ENCODE measurements at regions not wholly inside any gene's neighbourhood (a gene's known extent, or its start where the extent isn't known, plus 50 kb on each side); places are given as distances from the start of the nearest gene placed in this dataset.
"Not testable (repeated sequence)": the region's sequence is repeated elsewhere in the genome, so short reads cannot be mapped to it uniquely, and the experiment has no call there.

DNA sequence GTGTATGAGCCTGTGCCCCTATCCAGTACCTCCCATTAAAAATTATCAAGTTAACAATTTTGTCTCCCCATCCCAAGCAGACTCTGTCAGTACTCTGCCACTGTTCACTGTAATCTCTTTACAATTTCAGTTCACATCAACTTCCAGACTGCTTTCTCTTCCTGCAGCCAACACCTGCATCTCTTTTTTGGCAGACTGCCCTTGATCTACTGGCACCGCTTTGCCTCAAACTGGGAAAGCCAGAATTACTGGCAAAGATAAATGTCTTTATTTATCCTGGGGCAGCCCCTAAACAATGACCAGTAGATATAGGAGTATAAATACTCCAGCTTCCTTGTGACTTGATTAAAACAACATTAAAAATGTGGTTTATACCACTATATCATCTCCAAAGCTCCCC, 494.1 kb downstream of the ZNF385D start:
- no peak for DNase-seq (ENCODE audit: low read depth in 1 of 2, low spot score in 1 of 2)

DNA sequence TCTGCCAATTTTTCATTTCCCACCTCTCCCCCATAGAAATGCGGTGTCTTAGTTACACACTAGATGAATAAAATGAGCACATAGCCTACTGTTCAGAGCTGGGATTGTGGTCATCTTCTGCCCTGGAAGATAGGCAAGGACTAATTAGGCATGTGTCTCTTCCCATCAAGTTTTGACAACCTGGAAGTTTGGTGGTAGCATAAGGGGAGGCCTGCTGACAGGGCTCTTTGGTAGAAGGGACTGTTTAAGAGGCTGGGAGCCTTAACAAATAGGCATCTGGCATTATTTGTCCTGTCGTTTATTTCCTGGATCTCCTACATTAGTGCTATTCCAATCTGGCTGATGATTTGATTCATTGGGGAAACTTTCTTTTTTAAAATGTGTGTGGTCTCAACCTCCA, 512.3 kb downstream of the ZNF385D start:
- DNase-seq (ENCODE audit: low read depth in 1 of 2, low spot score in 1 of 2), result no peak

DNA sequence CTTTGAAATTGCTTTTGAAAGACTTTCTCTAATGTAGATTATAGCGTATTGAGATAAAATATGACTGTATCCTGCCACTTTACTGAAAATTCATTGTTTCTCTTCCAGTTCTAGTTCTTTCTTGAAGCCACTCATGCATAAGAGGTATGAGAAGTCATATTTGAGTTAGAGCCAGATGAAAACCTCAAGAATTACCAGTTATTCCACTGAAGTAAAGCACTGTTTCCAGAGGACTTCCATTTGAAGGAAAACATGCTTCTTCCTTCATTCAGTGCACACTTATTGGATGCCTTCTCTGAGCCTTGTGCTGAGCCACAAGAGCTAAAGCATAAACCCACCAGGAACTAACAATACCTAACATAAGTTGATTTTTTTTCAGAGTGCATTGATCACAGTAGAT, 513.4 kb downstream of the ZNF385D start:
- DNase-seq (ENCODE audit: low read depth in 1 of 2, low spot score in 1 of 2), result no peak

DNA sequence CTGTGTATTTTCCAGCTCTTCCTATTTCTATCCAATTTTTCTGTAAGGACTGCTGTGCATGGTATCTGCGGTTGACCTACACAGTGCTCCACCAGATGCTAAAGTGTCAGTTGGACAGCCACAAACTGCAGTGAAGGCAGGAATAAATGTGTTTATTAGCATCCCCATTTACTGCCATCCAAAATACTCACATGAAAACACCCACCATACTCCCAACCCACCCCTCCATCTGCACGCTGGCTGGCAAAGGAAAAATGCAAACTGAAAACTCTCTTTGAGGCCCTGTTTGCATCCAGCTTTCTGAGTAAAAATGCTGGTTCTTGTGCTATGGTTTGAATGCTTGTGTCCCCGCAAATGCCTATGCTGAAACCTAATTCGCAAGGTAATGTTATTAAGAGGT, 515.5 kb downstream of the ZNF385D start:
- DNase-seq (ENCODE audit: low read depth in 1 of 2, low spot score in 1 of 2), result no peak

DNA sequence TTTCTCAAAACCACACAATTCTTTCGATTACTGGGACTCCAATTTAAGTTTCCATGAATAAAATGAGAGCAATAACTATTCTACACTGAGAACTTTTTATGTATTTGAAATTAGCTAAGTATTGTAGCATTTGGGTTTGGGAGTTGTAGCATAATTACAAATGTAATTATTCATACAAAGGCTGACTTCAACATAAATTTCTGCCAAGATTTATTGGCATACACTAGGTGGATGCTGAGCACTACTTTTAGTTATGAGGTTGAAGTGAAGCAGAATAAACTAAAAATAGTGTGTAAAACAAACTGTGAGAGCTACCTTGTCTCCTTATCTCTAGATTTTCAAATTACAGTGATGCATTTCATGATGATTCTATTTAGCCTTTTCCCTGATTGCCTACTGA, 516.1 kb downstream of the ZNF385D start:
- no peak for DNase-seq (ENCODE audit: low read depth in 1 of 2, low spot score in 1 of 2)

DNA sequence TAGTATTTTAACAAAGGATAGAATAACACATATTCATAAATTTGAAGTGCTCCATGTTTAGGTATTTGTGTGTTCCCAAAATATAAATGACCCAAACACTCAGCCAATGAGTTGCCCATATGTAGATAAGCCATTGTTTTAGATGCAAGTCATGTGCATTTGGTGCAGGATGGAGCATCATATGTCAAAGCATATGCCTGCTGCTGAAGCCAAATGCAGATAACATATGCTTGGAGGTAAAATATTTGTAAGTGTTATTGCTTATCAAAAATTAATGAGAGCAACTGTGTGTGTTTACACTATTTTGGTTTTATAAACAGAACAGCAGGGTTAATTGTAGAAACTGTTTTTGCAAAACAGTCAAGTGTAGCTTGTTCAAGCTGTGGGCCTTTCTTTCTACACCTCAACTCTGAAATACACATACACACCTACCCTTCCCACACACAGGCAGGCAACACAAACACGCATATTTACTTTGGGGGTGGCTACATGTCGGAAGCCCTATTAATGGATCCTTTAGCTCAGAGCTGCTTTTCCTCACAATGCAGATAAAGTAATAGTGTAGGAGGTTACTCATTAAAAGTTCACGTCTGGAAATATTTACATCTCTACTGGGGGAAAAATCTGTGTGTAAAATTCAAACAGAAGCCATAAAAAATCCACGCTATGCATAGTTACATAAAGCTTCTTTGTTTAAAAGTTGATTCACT, 521.4 kb downstream of the ZNF385D start:
- no peak for DNase-seq (ENCODE audit: low read depth in 1 of 2, low spot score in 1 of 2)

DNA sequence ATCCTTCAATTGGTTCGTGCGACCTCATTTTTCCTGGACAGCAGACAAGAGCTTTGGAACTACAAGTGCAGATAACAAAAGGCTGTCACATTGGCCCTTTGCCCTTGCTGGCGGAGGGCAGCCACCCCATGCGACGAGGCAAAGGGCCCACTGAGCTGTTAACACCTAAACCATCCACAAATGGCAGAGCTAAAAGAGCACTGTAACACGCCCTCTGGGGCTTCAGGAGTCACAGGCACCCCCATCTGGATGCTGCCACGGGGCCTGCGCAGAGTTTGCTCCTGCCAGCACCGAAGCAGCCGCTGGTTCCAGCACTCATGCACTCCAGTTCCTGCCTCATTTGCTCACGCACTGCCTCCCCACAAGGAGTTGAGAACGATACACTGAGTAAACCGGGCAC, 524.9 kb downstream of the ZNF385D start:
- DNase-seq (ENCODE audit: low read depth in 1 of 2, low spot score in 1 of 2), result no peak

DNA sequence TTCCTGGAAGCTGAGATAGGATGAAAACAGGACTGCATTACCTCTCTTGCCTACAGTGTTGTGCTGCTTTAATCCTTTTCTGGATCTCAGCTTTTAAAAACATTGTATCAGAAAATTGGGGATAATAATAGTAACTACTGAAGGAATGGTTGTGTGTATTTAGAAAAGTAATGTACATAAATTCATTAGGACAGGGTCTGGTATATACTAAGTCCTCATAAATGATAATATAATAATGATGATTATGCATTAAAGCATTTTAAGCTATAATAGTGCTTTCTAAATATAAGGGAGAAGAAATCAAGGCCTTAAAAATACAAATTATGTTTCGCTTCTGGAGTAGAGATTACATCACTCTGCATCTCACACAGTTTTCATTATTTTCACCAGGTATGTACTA, 530.1 kb downstream of the ZNF385D start:
- DNase-seq (ENCODE audit: low read depth in 1 of 2, low spot score in 1 of 2), result no peak

DNA sequence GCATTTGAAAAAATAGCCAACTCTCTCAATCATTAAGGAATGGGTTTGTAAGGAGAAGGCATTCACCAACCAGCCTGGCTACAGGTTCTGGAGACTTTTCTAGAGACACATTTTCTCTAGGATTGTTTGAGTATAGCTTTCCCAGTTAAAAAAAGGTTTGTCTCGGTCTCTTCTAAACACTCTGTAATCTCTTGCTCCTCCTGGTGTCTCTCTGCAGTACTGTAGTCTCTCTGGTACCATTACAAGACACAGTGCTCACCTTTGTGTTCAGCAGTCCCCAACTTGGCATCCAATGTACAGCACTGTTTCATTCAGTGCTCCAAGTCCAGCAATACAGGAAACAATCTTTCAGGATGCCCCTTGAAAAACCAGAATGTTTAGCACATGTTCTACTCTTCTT, 534.4 kb downstream of the ZNF385D start:
- no peak for DNase-seq (ENCODE audit: low read depth in 1 of 2, low spot score in 1 of 2)

DNA sequence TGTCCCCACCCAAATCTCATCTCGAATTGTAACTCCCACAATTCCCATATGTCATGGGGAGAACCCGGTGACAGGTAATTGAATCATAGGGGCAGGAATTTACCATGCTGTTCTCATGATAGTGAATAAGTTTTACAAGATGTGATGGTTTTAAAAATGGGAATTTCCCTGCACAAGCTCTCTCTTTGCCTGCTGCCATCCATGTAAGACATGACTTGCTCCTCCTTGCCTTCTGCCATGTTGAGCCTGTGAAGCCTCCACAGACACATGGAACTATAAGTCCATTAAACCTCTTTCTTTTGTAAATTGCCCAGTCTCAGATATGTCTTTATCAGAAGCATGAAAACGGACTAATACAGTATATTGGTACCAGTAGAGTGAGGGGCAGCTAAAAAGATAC, 546.9 kb downstream of the ZNF385D start:
- not testable (repeated sequence) for DNase-seq (ENCODE audit: low read depth in 1 of 2, low spot score in 1 of 2)

DNA sequence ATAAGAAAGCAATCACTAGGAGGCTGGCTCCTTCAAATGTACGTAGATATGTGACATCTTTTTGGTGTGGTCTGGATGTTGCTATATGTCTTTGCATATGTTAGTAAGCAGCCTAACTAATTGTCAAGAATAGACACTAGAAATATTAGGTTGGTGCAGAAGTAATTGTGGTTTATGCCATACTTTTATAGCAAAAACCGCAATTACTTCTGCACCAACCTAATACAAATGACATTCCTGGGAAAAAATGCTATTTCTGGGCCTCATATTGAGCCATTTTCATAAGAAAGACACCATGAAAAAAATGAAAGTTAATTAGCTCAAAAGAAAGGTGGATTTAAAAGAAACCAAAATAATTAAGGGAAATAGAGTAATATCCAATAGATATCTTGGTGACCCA, 555.8 kb downstream of the ZNF385D start:
- no peak for DNase-seq (ENCODE audit: low read depth in 1 of 2, low spot score in 1 of 2)

DNA sequence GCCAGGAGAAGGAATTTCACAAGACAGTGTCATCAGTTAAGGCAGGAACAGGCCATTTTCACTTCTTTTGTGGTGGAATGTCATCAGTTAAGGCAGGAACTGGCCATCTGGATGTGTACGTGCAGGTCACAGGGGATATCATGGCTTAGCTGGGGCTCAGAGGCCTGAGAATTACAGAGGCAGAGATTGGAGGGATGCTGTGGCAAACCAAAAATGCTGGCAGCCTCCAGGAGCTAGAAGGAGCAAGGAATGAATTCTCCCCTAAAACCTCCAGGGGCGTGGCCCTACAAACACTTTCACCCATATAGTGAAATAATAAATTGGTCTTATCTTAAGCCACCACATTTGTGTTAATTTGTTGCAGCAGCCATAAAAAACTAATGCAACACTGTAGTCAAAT, 557.0 kb downstream of the ZNF385D start:
- DNase-seq (ENCODE audit: low read depth in 1 of 2, low spot score in 1 of 2), result not testable (repeated sequence)

DNA sequence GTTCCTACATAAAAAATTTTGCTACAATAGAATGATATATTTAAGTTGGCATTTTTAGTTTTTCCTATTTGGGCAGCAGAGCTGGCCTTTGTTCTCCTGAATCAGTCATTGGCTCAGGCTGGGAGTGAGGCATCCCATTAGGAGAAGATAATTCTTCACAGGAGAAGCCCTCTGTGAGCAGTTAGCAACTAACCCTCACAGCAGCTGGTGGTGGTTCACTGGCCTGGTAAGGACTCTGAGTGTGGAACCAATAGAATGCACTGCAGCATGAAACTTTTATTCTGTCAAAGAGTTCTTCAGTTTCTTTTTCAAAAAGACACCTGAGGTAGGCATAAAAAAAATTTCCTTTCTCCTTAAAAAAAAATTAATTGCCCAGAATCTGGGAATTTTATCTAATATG, 562.6 kb downstream of the ZNF385D start:
- no peak for DNase-seq (ENCODE audit: low read depth in 1 of 2, low spot score in 1 of 2)

DNA sequence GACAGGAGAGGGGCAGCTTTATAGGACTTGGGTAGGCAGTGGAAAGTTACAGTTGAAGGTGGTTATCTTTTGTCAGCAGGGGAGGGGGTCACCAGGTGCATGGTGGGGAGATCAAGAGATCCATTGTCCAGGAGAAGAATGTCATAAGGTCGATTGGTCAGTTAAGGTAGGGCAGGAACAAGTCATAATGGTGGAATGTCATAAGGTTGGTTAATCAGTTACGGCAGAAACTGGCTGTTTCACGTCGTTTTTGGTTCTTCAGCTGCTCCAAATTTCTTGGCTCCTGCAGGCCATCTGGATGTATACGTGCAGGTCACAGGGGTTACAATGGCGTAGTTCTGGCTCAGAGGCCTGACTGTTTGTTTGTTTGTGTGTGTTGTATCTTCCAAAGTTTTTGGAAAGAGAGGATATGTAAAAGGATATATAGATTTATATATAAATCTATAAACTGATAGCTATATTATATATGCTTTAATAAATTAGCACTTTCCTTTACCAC, 565.1 kb downstream of the ZNF385D start:
- no peak for DNase-seq (ENCODE audit: low read depth in 1 of 2, low spot score in 1 of 2)

DNA sequence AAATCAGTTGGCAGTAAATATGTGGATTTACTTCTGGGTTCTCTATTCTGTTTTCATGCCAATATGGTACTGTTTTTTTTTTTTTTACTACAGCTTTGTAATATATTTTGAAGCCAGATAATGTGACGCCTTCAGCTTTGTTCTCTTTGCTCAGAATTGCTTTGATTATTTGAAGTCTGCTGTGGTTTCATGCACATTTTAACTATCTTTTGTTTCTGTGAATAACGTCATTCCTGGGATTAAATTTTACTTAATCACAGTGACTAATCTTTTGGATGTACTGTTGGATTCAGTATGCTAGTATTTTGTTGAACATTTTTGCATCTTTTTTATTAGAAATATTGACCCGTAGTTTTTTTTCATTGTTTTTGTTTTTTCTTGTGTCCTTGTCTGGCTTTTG, 576.5 kb downstream of the ZNF385D start:
- no peak for DNase-seq (ENCODE audit: low read depth in 1 of 2, low spot score in 1 of 2)

DNA sequence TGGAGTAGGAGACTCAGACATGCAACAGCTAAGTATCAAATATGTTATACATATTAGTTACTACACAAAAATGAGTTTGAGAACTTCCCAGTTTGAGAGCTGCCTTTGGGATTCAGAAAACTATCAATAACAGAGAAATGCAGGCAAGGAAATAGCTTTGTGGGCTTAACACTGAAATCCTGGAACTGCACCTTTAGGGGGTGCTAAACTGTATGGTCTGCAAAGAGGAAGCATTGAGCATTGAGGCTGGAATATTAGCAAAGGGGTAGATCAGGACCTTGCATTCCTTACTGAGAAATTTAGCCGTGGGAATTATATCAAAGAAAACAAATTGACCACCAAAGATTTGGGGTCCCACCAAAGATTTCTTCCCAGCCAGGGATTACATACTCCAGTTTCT, 580.0 kb downstream of the ZNF385D start:
- DNase-seq (ENCODE audit: low read depth in 1 of 2, low spot score in 1 of 2), result no peak

DNA sequence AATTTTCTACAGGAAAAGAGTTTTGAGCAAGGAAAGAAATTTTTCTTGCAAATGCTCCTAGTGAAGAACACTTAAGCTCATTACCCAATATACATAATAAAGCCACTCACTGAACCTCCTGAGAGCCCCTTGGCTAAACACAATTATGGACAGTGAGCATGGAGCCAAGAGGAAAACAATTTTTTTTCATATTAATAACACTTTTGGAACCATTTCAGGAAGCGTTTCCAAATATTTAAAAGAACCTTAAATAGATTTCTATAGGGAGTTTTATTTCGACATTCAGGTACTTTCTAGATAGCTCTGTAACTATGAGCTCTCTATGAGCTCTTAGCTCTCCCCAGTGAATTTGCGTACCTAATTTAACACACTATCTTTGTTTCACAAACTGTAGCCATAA, 581.1 kb downstream of the ZNF385D start:
- no peak for DNase-seq (ENCODE audit: low read depth in 1 of 2, low spot score in 1 of 2)

DNA sequence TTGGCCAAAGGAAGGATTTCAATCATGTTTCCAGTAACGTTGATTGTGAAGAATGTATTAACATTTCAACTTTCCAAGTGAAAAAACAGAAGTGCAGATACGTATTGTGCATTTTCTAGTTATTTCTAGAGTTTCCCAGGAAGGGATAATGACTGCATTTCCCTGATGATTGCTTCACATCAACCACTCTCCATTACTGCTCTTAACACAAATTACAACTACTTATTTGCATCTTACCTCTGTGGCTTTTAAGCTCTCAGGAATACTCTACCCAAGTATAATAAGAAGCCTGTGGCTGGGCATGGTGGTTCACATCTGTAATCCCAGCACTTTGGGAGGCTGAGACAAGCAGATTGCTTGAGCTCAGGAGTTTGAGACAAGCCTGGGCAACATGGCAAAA, 582.5 kb downstream of the ZNF385D start:
- DNase-seq (ENCODE audit: low read depth in 1 of 2, low spot score in 1 of 2), result no peak

DNA sequence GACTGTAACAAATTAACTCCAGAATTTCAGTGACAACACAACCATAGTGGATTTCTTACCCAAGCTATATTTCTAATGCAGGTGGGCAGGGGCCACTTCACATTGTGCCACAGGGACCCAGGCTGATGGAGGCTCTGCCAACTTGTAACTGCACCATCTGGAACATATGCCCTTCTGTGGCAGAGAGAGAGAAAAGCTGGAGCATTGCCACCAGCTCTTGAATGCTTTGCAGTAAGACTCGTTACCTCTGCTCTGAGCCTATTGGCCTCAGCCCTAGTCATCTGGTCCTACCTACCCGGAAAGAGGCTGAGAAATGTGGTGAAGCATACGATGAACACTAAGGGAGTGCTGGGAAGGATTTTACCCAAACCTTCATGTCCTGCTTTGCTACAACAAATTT, 587.1 kb downstream of the ZNF385D start:
- no peak for DNase-seq (ENCODE audit: low read depth in 1 of 2, low spot score in 1 of 2)

DNA sequence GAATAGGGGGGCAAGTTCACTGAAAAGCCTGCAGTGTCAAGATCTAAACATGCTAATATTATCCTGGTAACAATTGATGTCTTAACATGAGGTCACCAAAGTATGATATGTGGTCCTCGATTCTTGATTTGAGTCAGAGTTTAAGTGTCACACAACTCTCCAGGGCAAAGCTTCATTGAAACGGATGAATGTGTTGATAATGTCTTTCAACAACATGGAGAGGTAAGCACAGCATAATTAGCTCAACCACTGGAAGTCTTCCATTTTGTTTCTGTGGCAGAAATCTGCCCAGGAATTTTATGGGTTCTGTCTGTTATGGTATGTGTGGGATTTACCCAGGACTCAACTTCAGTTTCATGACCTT, 591.5 kb downstream of the ZNF385D start:
- DNase-seq (ENCODE audit: low read depth in 1 of 2, low spot score in 1 of 2), result no peak

DNA sequence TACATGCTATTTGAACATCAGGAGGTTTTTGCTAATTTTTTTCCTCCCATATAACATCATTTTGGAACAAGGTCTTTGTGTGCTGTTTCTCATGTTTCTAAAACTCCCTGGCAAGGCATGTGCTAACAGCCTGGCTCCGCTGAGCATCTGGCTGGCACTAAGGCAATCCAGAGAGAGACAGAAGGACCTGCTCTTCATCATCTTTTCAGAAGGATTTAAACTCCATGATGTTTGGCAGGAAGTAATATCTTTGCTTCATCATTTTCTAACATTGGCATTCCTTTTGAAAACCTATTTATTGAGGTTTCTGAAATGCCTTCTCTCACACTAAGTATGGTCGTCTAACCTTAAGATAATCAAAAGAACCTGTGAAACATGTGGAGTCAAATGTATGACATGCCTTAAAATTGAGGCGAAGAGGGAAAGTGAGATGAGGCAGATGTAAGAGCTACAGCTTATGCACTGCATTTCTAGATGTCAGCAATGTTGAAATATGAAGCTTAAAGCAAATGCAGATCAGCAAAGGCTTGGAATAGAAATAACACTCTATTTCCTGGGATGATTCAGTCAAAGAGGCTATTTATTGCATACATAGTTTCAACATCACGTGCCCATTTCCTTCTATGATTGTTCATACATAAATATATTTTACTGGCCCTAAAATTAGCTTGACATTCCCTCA, 592.0 kb downstream of the ZNF385D start:
- DNase-seq (ENCODE audit: low read depth in 1 of 2, low spot score in 1 of 2), result no peak

DNA sequence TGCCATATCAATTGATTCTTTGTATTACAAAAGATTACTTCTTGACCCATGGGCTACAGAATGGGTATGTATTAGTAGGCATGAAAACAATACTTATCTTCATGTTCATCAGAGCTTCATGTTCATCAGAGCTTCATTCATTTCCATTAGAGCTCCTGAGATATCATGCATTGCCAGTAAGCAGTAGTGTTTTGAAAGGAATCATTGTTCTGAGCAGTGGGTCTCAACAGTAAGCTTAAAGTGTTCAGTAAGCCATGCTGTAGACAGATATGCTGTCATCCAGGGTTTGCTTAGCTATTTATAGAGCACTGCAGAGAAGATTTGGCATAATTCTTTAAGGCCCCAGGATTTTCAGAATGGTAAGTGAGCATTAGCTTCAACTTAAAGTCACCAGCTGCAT, 596.1 kb downstream of the ZNF385D start:
- DNase-seq (ENCODE audit: low read depth in 1 of 2, low spot score in 1 of 2), result no peak

DNA sequence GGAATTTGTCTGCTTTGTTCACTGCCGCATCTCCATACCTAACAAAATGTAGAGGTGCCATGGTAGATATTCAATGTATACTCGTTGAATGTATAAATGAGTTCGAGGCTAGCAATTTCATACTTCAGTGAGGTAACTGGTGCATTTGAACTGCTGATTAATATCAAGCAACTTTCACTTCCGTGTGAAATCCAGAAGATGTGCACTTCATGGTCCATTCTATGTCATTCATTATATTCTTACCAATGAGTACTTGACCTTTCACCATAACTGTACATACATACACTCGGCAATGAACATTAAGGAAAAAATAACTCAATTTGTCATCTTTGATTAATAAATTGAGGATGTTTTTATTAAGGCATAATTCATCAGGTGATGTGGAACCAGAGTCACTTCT, 598.5 kb downstream of the ZNF385D start:
- no peak for DNase-seq (ENCODE audit: low read depth in 1 of 2, low spot score in 1 of 2)
